ENCODE measurements at regions not wholly inside any gene's neighbourhood (a gene's known extent, or its start where the extent isn't known, plus 50 kb on each side); places are given as distances from the start of the nearest gene placed in this dataset.

DNA sequence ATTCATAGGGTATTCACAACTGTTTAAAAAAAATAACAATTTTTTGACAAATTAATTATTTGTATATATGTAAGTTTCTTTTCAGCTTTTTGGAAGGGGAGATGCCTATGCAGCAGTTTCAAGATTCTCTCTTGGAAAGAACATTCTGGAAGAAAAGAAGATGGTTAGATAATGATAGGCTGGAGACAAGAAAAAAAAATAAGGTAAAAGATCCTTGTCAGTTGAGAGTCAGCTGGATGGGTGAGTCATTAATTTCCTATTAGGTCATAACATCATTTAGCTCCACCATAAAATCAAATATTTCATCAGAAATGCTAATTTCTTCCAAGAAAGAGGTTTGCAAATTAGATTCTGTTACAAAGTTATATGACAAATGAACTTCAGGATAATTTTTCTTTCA is 880.4 kb downstream of the EPHA7 start:
- Mint-ChIP-seq H3K27me3 (ENCODE audit: low read depth) (no peaks in the 10 kb centered on the region), H3K27ac (no peak overlapping the region), H3K9me3 (peaks cover 11% of the 10 kb centered on the region), H3K4me3 (ENCODE audit: low read depth) (no peak overlapping the region), H3K36me3 (ENCODE audit: low read depth) (no peaks in the 10 kb centered on the region), H3K4me1 (ENCODE audit: low read depth) (no peaks in the 10 kb centered on the region)
- intact Hi-C loops (cut with micrococcal nuclease) = no loop called here
- DNase-seq (ENCODE audit: low spot score) = no peak

DNA sequence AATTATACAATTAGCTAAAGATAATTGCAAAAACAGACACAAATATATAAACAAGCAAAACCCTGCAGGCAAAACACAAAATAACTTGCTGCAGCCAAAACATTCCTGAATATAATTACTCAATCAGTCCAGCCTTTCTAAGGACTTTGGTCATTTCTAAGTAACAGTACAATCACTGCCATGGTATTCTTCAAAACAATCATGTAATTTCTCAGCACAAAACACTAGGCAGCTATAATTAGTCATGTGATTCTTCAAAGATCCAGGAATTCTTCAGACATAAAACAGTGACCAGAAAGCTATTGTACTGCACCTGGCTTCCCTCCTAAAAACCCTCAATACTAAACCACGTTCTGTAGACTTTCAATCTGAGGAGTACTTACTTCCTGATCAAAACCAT is 881.1 kb downstream of the EPHA7 start:
- DNase-seq (ENCODE audit: low spot score) = no peak
- H3K27ac Mint-ChIP-seq = no peak overlapping the region
- no peaks in the 10 kb centered on the region for H3K36me3 Mint-ChIP-seq (ENCODE audit: low read depth)
- no peaks in the 10 kb centered on the region for H3K4me1 Mint-ChIP-seq (ENCODE audit: low read depth)
- H3K27me3 Mint-ChIP-seq (ENCODE audit: low read depth) = no peaks in the 10 kb centered on the region
- H3K4me3 Mint-ChIP-seq (ENCODE audit: low read depth) = no peak overlapping the region
- intact Hi-C loops (cut with micrococcal nuclease) = no loop called here
- H3K9me3 Mint-ChIP-seq = peaks cover 11% of the 10 kb centered on the region

DNA sequence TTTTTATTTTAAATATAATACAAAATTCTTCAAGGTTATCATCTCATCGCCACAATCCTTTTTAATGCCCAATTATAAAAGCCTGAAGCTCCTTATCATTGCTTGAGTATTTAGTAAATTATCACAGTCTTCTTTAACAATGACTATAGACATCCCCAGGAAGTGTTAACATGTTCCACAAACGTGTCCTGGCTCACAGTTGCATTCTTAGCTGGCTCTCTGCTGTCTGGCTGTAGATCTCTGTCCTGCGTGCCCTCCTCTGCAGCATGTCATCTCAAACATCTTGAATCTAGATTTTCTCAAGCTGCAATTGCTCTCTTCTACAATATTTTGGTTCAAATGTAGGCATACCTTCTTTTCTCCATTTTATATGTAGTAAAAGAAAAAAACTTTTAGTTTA is 885.2 kb downstream of the EPHA7 start:
- no peak for DNase-seq (ENCODE audit: low spot score)
- no peaks in the 10 kb centered on the region for H3K36me3 Mint-ChIP-seq (ENCODE audit: low read depth)
- H3K4me1 Mint-ChIP-seq (ENCODE audit: low read depth) = no peaks in the 10 kb centered on the region
- H3K27ac Mint-ChIP-seq = no peak overlapping the region
- H3K9me3 Mint-ChIP-seq = peaks cover 4% of the 10 kb centered on the region
- no peak overlapping the region for H3K4me3 Mint-ChIP-seq (ENCODE audit: low read depth)
- H3K27me3 Mint-ChIP-seq (ENCODE audit: low read depth) = no peaks in the 10 kb centered on the region
- intact Hi-C loops (cut with micrococcal nuclease) = no loop called here

DNA sequence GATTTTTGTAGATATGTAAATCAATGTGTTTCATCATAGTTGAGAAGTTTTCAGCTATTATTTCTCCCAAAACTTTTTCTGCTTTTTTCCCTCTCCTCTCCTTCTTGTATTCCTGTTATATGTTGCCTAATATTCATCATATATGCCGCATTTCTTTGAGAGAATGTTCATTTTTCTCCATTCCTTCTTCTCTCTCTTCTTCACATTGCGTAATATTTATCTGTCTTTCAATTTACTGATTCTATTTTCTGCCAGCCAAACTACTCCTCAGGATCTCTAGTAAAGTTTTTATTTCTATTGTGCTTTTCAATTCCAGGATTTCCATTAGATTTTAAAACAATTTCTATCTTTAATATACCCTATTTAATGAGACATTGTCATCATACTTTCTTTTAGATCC is 896.8 kb downstream of the EPHA7 start:
- no peak overlapping the region for H3K4me3 Mint-ChIP-seq (ENCODE audit: low read depth)
- H3K4me1 Mint-ChIP-seq (ENCODE audit: low read depth) = no peaks in the 10 kb centered on the region
- peaks cover 18% of the 10 kb centered on the region for H3K9me3 Mint-ChIP-seq

DNA sequence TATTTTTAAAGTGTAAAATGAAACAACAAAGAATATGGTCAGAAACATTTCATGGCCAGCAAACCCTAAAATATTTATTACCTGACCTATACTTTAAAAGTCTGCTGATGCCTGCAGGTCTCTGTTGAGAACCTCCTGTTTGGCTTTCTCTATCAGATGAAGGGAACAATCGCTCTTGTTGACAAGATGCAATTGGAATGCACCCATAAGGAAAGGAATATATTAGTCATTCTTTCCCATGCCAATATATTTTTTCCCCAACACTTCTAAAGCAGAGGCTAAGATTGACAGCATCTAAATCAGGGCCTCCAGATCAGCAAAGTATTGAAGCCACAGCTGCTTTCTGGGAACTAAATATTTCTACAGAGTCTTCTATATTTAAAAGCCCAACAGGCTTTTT is 897.8 kb downstream of the EPHA7 start:
- Mint-ChIP-seq H3K9me3 (peaks cover 18% of the 10 kb centered on the region), H3K27me3 (ENCODE audit: low read depth) (no peaks in the 10 kb centered on the region), H3K4me3 (ENCODE audit: low read depth) (no peak overlapping the region), H3K36me3 (ENCODE audit: low read depth) (no peaks in the 10 kb centered on the region), H3K27ac (no peak overlapping the region), H3K4me1 (ENCODE audit: low read depth) (no peaks in the 10 kb centered on the region)
- intact Hi-C loops (cut with micrococcal nuclease) = no loop called here
- DNase-seq (ENCODE audit: low spot score) = no peak

More for the DNA sequence above, 896.8 kb downstream of the EPHA7 start:
- no peaks in the 10 kb centered on the region for H3K36me3 Mint-ChIP-seq (ENCODE audit: low read depth)
- H3K27ac Mint-ChIP-seq = no peak overlapping the region
- intact Hi-C loops (cut with micrococcal nuclease) = no loop called here
- no peak for DNase-seq (ENCODE audit: low spot score)
- no peaks in the 10 kb centered on the region for H3K27me3 Mint-ChIP-seq (ENCODE audit: low read depth)

DNA sequence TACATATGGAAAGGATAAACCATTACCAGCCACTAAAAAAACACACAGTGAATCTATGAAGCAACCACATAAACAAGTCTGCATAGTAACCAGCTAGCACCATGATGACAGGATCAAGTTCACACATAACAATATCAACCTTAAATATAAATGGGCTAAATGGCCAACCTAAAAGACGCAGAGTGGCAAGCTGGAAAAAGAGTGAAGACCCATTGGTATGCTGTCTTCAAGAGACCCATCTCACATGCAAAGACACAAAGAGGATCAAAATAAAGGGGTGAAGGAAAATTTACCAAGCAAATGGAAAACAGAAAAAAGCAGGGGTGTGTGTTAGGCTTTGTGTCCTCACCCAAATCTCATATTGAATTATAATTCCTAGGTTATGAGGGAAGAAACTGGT is 909.2 kb downstream of the EPHA7 start:
- Mint-ChIP-seq H3K27ac (no peak overlapping the region), H3K36me3 (ENCODE audit: low read depth) (no peaks in the 10 kb centered on the region), H3K27me3 (ENCODE audit: low read depth) (no peaks in the 10 kb centered on the region), H3K4me3 (ENCODE audit: low read depth) (no peak overlapping the region), H3K9me3 (peaks cover 44% of the 10 kb centered on the region), H3K4me1 (ENCODE audit: low read depth) (no peaks in the 10 kb centered on the region)
- intact Hi-C loops (cut with micrococcal nuclease) = no loop called here
- DNase-seq (ENCODE audit: low spot score) = no peak

DNA sequence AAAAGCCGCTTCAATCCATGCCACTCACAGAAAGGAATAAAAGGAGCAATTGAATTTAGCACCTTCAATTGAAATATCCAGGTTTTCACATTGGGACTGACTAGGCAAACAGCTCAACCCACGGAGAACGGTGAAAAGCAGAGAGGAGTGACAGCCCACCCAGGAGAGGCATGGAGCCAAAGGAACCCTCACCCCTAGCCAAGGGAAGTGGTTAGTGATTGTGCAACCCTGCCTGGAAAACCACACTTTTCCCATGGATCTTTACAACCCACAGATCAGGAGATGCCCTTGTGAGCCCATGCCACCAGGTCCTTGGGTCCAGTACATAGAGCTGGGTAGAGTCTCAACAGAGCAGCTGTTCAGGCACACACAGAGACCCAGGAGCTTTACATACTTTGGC is 911.8 kb downstream of the EPHA7 start:
- Mint-ChIP-seq H3K4me3 (ENCODE audit: low read depth) (no peak overlapping the region), H3K27ac (no peak overlapping the region), H3K9me3 (peaks cover 33% of the 10 kb centered on the region), H3K4me1 (ENCODE audit: low read depth) (no peaks in the 10 kb centered on the region), H3K36me3 (ENCODE audit: low read depth) (no peaks in the 10 kb centered on the region), H3K27me3 (ENCODE audit: low read depth) (no peaks in the 10 kb centered on the region)
- intact Hi-C loops (cut with micrococcal nuclease) = no loop called here
- no peak for DNase-seq (ENCODE audit: low spot score)

DNA sequence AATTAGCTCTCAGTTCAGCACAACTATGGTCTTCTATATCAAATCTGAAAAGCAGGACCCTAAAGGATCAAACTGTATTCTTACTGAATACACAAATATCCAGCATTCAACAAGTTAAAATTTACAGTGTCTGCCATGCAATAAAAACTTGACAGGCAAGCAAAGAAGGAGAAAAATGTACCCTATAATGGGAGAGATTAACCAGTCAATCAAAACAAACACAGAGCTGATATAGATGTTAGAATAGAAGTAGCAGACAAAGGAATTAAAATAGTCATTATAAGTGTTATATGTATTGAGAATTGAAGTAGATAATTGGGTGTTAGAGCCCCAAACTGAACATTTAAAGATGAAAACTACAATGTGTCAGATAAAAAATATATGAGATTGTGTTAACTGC is 914.9 kb downstream of the EPHA7 start:
- no peak overlapping the region for H3K27ac Mint-ChIP-seq
- peaks cover 7% of the 10 kb centered on the region for H3K9me3 Mint-ChIP-seq
- intact Hi-C loops (cut with micrococcal nuclease) = no loop called here
- H3K36me3 Mint-ChIP-seq (ENCODE audit: low read depth) = no peaks in the 10 kb centered on the region
- H3K4me3 Mint-ChIP-seq (ENCODE audit: low read depth) = no peak overlapping the region
- DNase-seq (ENCODE audit: low spot score) = no peak
- no peaks in the 10 kb centered on the region for H3K27me3 Mint-ChIP-seq (ENCODE audit: low read depth)
- no peaks in the 10 kb centered on the region for H3K4me1 Mint-ChIP-seq (ENCODE audit: low read depth)

DNA sequence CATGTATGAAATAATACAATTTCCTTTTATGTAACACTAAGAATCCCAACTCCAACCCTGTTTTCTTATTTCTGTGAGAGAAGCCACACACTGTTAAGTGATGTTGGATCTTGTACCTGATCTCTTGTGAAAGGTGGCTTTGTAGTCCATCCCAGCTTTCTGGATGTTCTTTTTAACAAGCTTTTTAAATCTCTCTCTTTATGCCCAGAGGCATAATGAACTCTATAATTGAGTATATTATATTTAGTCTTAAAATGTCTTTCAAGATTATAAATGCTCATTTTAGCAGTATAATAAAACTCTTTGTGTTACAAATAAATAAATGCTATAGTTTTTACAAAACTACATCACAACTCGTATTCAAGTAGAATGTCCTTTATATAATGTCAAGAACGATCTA is 922.1 kb downstream of the EPHA7 start:
- Mint-ChIP-seq H3K27me3 (ENCODE audit: low read depth) (no peaks in the 10 kb centered on the region), H3K4me1 (ENCODE audit: low read depth) (no peaks in the 10 kb centered on the region), H3K27ac (no peak overlapping the region), H3K9me3 (no peaks in the 10 kb centered on the region), H3K4me3 (ENCODE audit: low read depth) (no peak overlapping the region), H3K36me3 (ENCODE audit: low read depth) (no peaks in the 10 kb centered on the region)
- no peak for DNase-seq (ENCODE audit: low spot score)
- intact Hi-C loops (cut with micrococcal nuclease) = no loop called here

DNA sequence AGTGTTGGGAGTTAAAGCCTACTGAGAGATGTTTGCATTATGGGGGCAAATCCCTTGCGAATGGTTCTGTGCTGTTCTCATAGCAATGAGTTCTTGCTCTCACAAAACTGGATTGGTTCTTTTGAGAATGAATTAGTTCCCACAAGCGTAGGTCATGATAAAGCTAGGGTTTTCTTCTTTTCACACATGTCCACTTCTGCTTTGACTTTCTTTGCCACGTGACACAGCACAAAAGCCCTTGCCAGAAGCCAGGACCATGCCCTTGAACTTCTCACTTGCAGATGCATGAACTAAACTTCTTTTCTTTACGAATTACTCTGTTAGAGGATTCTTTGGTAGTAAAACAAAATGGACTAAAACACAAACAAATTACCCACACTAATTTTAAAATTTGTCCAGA is 922.8 kb downstream of the EPHA7 start:
- no peaks in the 10 kb centered on the region for H3K27me3 Mint-ChIP-seq (ENCODE audit: low read depth)
- no peak overlapping the region for H3K4me3 Mint-ChIP-seq (ENCODE audit: low read depth)
- no peaks in the 10 kb centered on the region for H3K4me1 Mint-ChIP-seq (ENCODE audit: low read depth)
- H3K27ac Mint-ChIP-seq = no peak overlapping the region
- no peaks in the 10 kb centered on the region for H3K36me3 Mint-ChIP-seq (ENCODE audit: low read depth)
- no peaks in the 10 kb centered on the region for H3K9me3 Mint-ChIP-seq
- intact Hi-C loops (cut with micrococcal nuclease) = no loop called here
- DNase-seq (ENCODE audit: low spot score) = no peak

DNA sequence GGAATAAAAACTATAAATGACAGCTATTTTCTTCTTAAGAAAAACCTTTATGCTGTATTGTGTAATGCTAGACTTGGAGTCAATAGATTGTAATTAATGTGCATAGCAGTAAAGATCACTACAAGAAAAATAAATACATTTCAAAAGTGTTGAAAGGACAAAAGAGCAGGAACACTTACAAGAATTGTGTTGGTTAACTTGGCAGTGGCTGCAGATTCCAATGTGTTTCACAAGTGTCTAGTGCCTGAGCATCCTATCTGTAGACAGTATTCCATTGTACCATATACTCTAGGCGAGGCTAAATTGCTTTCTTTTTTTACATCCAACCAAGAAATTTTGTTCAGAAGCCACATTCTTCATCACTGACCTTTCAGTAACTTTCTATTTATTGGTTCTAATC is 924.1 kb downstream of the EPHA7 start:
- intact Hi-C loops (cut with micrococcal nuclease) = no loop called here
- Mint-ChIP-seq H3K4me3 (ENCODE audit: low read depth) (no peak overlapping the region), H3K9me3 (no peaks in the 10 kb centered on the region), H3K27me3 (ENCODE audit: low read depth) (no peaks in the 10 kb centered on the region), H3K27ac (no peak overlapping the region), H3K4me1 (ENCODE audit: low read depth) (no peaks in the 10 kb centered on the region), H3K36me3 (ENCODE audit: low read depth) (no peaks in the 10 kb centered on the region)
- DNase-seq (ENCODE audit: low spot score) = no peak

DNA sequence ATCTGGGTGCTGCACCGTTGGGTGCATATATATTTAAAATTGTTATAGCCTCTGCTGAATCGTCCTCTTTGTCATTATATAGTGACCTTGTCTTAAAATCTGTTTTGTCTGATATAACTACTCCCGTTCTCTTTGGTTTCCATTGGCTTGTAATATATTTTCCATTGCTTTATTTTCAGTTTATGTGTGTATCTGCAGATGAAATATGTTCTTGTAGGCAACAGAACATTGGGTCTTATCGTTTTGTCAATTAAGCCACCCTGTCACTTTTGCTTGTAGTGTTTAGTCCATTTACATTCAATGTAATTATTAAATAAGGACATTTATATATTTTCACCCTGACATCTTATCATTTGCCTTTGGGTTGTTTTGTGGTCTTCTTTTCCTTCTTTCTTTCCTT is 933.9 kb downstream of the EPHA7 start:
- DNase-seq (ENCODE audit: low spot score) = no peak
- H3K27me3 Mint-ChIP-seq (ENCODE audit: low read depth) = no peaks in the 10 kb centered on the region
- no peak overlapping the region for H3K27ac Mint-ChIP-seq
- H3K4me3 Mint-ChIP-seq (ENCODE audit: low read depth) = no peak overlapping the region
- intact Hi-C loops (cut with micrococcal nuclease) = no loop called here
- no peaks in the 10 kb centered on the region for H3K36me3 Mint-ChIP-seq (ENCODE audit: low read depth)
- peaks cover 27% of the 10 kb centered on the region for H3K9me3 Mint-ChIP-seq
- no peaks in the 10 kb centered on the region for H3K4me1 Mint-ChIP-seq (ENCODE audit: low read depth)

DNA sequence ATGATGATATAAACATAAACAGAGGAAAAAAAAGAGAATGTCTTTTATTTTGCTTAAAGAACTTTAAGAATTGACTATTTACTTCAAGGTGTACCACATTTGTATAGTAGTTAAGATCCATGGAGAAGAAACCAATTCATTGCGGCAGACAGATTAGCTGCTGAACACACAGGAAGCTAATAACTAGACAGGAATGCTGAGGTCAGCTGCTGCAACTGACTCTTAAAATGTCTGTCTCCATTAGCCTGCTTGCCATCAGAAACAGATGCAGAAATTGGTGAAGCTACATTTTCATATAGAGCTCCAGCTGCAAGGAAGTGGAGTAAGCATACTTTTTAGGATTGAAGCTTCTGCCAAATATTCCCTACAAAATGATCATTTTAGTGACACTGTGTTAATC is 939.5 kb downstream of the EPHA7 start:
- Mint-ChIP-seq H3K4me1 (ENCODE audit: low read depth) (no peaks in the 10 kb centered on the region), H3K9me3 (peaks cover 14% of the 10 kb centered on the region), H3K27me3 (ENCODE audit: low read depth) (no peaks in the 10 kb centered on the region), H3K4me3 (ENCODE audit: low read depth) (no peak overlapping the region), H3K27ac (no peak overlapping the region), H3K36me3 (ENCODE audit: low read depth) (no peaks in the 10 kb centered on the region)
- no peak for DNase-seq (ENCODE audit: low spot score)
- intact Hi-C loops (cut with micrococcal nuclease) = no loop called here

DNA sequence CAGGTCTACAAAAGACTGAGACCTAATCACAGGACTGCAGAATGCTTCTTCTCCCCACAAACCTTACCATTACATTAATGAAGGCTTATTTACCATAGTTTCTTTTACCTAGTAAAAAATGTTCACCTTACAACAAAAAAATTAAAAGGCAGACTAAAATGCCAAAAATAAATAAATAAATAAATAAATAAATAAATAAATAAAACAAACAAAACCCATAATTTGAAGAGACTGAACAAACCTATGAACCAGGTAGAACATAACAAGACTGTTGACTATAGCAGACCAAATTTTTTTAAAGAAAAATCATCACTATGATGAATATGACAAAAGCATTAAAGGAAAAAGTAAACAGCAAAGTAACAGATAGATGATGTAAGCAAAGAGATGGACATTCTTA is 946.3 kb downstream of the EPHA7 start:
- peaks cover 18% of the 10 kb centered on the region for H3K9me3 Mint-ChIP-seq
- no peak overlapping the region for H3K4me3 Mint-ChIP-seq (ENCODE audit: low read depth)
- no peaks in the 10 kb centered on the region for H3K27me3 Mint-ChIP-seq (ENCODE audit: low read depth)
- DNase-seq (ENCODE audit: low spot score) = no peak
- no peaks in the 10 kb centered on the region for H3K36me3 Mint-ChIP-seq (ENCODE audit: low read depth)
- H3K27ac Mint-ChIP-seq = no peak overlapping the region
- intact Hi-C loops (cut with micrococcal nuclease) = no loop called here
- no peaks in the 10 kb centered on the region for H3K4me1 Mint-ChIP-seq (ENCODE audit: low read depth)

Data from activated T-helper 2 cell treated with anti-CD3 and anti-CD28 coated beads, Interferon-gamma antibody, Interleukin-2, Interleukin-4, amounts not matched to agents 10 μg/mL and 5 μg/mL and 100 μg/mL, durations not matched to agents 14 hours and 24 hours and 36 hours (primary cell).